GM12878 (cell line): ENCODE measurements at regions not wholly inside any gene's neighbourhood (a gene's known extent, or its start where the extent isn't known, plus 50 kb on each side); places are given as distances from the start of the nearest gene placed in this dataset.

Source experiments
- ATAC-seq: fragments of 200-7000 bp; cut with Tn5 transposase; 3 replicates; pipeline ENCODE4 v1.9.1; 2020; ENCODE audit warnings: mild to moderate bottlenecking, moderate library complexity
- BruUV-seq: library from RNA; stranded (reverse); fragments of 400-500 nt; replicated peaks from 2 replicates; lab custom pipeline; 2021; lab: Mats Ljungman, UMichigan
- CTCF ChIA-PET: fragments of 300-600 bp; sonication (Branson Sonifier 250); formaldehyde crosslinking; extraction: SDS; loops from one replicate; lab custom pipeline; 2021; ENCODE audit warnings: inconsistent platforms; lab: Yijun Ruan, JAX
- POLR2A ChIA-PET: fragments of 350-600 bp; formaldehyde crosslinking; extraction: SDS; loops from one replicate; lab custom pipeline; 2021; ENCODE audit warnings: inconsistent platforms; lab: Charles Lee
- RAD21 ChIA-PET: fragments of 300-600 bp; sonication (Branson Sonifier 250); formaldehyde crosslinking; loops from one replicate; lab custom pipeline; 2023; ENCODE audit warnings: antibody characterized with exemption; ENCODE audit not compliant: unreplicated experiment; lab: Charles Lee
- SMC1A ChIA-PET: fragments of 300-600 bp; sonication (Branson Sonifier 250); formaldehyde crosslinking; loops from one replicate; lab custom pipeline; 2023; ENCODE audit not compliant: unreplicated experiment, uncharacterized antibody; lab: Charles Lee
- DNase-seq: peaks from one replicate; pipeline ENCODE4 v3.0.0-alpha.2; 2011; ENCODE audit warnings: low read depth, low spot score
- FAIRE-seq: peaks from 3 replicates; lab custom pipeline; 2011; peaks lifted over from hg19 to GRCh38; lab: Jason Lieb, UNC
- H2AFZ ChIP-seq: 2 replicates; pipeline ENCODE4 v1.6.0; 2011; ENCODE audit warnings: low read depth, low read length, control low read depth; ENCODE audit not compliant: control insufficient read depth
- H3K27ac ChIP-seq: 2 replicates; pipeline ENCODE4 v1.5.1; 2011; ENCODE audit warnings: control low read depth; ENCODE audit not compliant: control insufficient read depth, insufficient read depth
- H3K27me3 ChIP-seq, 2 experiments: replicated peaks in 1 of 2; 2 replicates each; pipeline versions ENCODE4 v1.6.0 to v1.6.1; 2011; ENCODE audit warnings: low read length in 1 of 2; ENCODE audit not compliant: control insufficient read depth in 2 of 2, insufficient read depth in 2 of 2
- H3K36me3 ChIP-seq, 2 experiments: 2 replicates each; pipeline ENCODE4 v1.5.1; 2011; ENCODE audit warnings: low read length in 1 of 2; ENCODE audit not compliant: control insufficient read depth in 2 of 2, insufficient read depth in 2 of 2
- H3K4me1 ChIP-seq: 2 replicates; pipeline ENCODE4 v1.6.1; 2011; ENCODE audit warnings: mild to moderate bottlenecking, low read length, moderate library complexity, mixed read lengths; ENCODE audit not compliant: control insufficient read depth, insufficient read depth
- H3K4me2 ChIP-seq: 2 replicates; pipeline ENCODE4 v1.6.0; 2011; ENCODE audit warnings: control low read depth; ENCODE audit not compliant: control insufficient read depth, insufficient read depth
- H3K4me3 ChIP-seq: fragments of 200-600 bp; sonication (generic); 2 replicates; pipeline ENCODE4 v1.5.1; 2016
- H3K79me2 ChIP-seq: 2 replicates; pipeline ENCODE4 v1.6.0; 2011; ENCODE audit warnings: low read length; ENCODE audit not compliant: control insufficient read depth, insufficient read depth
- H3K9ac ChIP-seq: 2 replicates; pipeline ENCODE4 v1.8.0; 2011; ENCODE audit warnings: low read length, control low read depth, mixed read lengths; ENCODE audit not compliant: control insufficient read depth, insufficient read depth
- H3K9me3 ChIP-seq: replicated peaks from 3 replicates; pipeline ENCODE4 v1.5.1; 2011; ENCODE audit warnings: mild to moderate bottlenecking, low read length; ENCODE audit not compliant: control insufficient read depth, insufficient read depth
- H4K20me1 ChIP-seq: 2 replicates; pipeline ENCODE4 v1.6.0; 2011; ENCODE audit not compliant: control insufficient read depth, insufficient read depth
- DPF2 ChIP-seq: fragments of 450-650 bp; IDR thresholded peaks from 2 replicates; pipeline ENCODE4 v1.6.1; 2017; ENCODE audit warnings: mild to moderate bottlenecking
- EGR1 ChIP-seq, 2 experiments: IDR thresholded peaks; 1 replicate in 1 of 2; 2 replicates in 1 of 2; pipeline ENCODE4 v1.6.1; 2011 to 2012; ENCODE audit warnings: low read depth in 2 of 2, low read length in 2 of 2, borderline replicate concordance in 1 of 2, mild to moderate bottlenecking in 1 of 2, moderate library complexity in 1 of 2
- ETV6 ChIP-seq, 2 experiments: fragments of 450-650 bp in 1 of 2; IDR thresholded peaks in 1 of 2; conservative IDR thresholded peaks in 1 of 2; 2 replicates each; pipeline ENCODE4 v1.6.1; 2014; ENCODE audit warnings: antibody characterized with exemption in 1 of 2, borderline replicate concordance in 1 of 2, low read depth in 1 of 2, mild to moderate bottlenecking in 1 of 2, moderate library complexity in 1 of 2
- GABPA ChIP-seq: IDR thresholded peaks from 2 replicates; pipeline ENCODE4 v1.6.1; 2014; ENCODE audit warnings: antibody characterized with exemption, low read depth, mild to moderate bottlenecking, inconsistent platforms
- IKZF1 ChIP-seq: fragments of 450-650 bp; conservative IDR thresholded peaks from 2 replicates; pipeline ENCODE4 v1.6.1; 2017; ENCODE audit warnings: antibody characterized with exemption, mild to moderate bottlenecking
- MTA2 ChIP-seq: fragments of 450-650 bp; IDR thresholded peaks from 2 replicates; pipeline ENCODE4 v1.6.1; 2016; ENCODE audit warnings: low read depth, mild to moderate bottlenecking, moderate library complexity
- RAD21 ChIP-seq: IDR thresholded peaks from 2 replicates; pipeline ENCODE4 v1.6.1; 2011; ENCODE audit warnings: mild to moderate bottlenecking, low read depth, low read length, moderate library complexity; ENCODE audit not compliant: insufficient read depth
- RAD51 ChIP-seq: fragments of 450-650 bp; IDR thresholded peaks from 2 replicates; pipeline ENCODE4 v1.6.1; 2016; ENCODE audit warnings: moderate library complexity, mild to moderate bottlenecking, inconsistent platforms
- RELA ChIP-seq: fragments of 450-650 bp; IDR thresholded peaks from 2 replicates; pipeline ENCODE4 v1.8.0; 2014; ENCODE audit warnings: borderline replicate concordance; ENCODE audit not compliant: partially characterized antibody
- SMC3 ChIP-seq: IDR thresholded peaks from 2 replicates; pipeline ENCODE4 v1.6.1; 2011; ENCODE audit warnings: low read length, improper control_type of control experiment, borderline replicate concordance
- SREBF2 ChIP-seq: IDR thresholded peaks from 2 replicates; pipeline ENCODE4 v1.6.1; 2012; ENCODE audit warnings: mild to moderate bottlenecking, low read length
- SRF ChIP-seq, 2 experiments: IDR thresholded peaks; 2 replicates each; pipeline ENCODE4 v1.6.1; 2011; ENCODE audit warnings: low read depth in 2 of 2, low read length in 2 of 2, mild to moderate bottlenecking in 1 of 2, moderate library complexity in 1 of 2
- SUPT20H ChIP-seq: IDR thresholded peaks from 2 replicates; pipeline ENCODE4 v1.6.1; 2011; ENCODE audit warnings: low read depth, mild to moderate bottlenecking, low read length, moderate library complexity, borderline replicate concordance; ENCODE audit not compliant: control insufficient read depth
- TAF1 ChIP-seq: IDR thresholded peaks from 2 replicates; pipeline ENCODE4 v1.6.1; 2011; ENCODE audit warnings: mild to moderate bottlenecking, low read depth, low read length, borderline replicate concordance
- WGBS: methylation state at CpG from one replicate; pipeline ENCODE4 v1.1.6; 2016; ENCODE audit warnings: low lambda C conversion rate; ENCODE audit not compliant: insufficient replicate concordance, insufficient coverage; ENCODE audit errors: missing lambda C conversion rate; 5-methylcytosine and 5-hydroxymethylcytosine counted together
- in situ Hi-C: fragments of 300-500 bp; cut with MboI; formaldehyde crosslinking; loops from 9 replicates; pipeline ENCODE4 v1.14.3; 2018; ENCODE audit warnings: mixed read lengths
- intact Hi-C: fragments of 100-400 bp; cut with micrococcal nuclease; formaldehyde crosslinking; loops from one replicate; pipeline ENCODE4 v1.14.2; 2022; ENCODE audit not compliant: unreplicated experiment
- TF ChIP-seq, protein P1 (sequence below): fragments of 450-650 bp; IDR thresholded peaks from 2 replicates; pipeline ENCODE4 v1.6.1; 2016; ENCODE audit warnings: mild to moderate bottlenecking
- TF ChIP-seq, protein P2 (sequence below): IDR thresholded peaks from 2 replicates; pipeline ENCODE4 v1.6.1; 2011; ENCODE audit warnings: mild to moderate bottlenecking, low read depth, low read length, moderate library complexity; ENCODE audit not compliant: insufficient replicate concordance

DNA sequence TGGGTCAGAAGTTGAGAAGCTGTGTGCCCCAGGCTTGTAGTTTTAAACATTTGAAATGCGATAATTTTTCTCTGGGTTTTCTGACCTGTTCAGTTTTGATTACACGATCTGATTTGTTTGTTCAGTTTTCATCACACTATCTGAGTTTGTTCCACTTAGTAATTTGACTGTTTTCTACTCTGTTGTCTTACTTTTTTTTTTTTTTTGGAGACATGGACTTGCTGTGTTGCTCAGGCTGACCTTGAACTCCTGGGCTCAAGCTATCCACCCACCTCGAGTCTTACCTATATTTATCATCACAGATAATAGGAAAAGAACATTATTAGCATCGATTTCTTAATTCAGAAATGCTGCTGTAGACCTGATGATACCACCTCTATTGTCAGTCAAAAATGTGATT lies 379.1 kb downstream of the UTRN start:
- intact Hi-C loops: no loop called here
- SMC1A ChIA-PET: interaction anchor here (0.8 to 2.5 kb wide), 3 partner anchors 9 to 101 kb away, joined by 3 to 11 read pairs (median 4); no protein-coding TSS in a partner anchor

More for the DNA sequence above, 379.1 kb downstream of the UTRN start:
- H3K4me1 ChIP-seq: peaks cover 12% of the 10 kb centered on the region
- ChIA-PET POLR2A (no interaction called here), CTCF (interaction anchor here (0.8 to 1.3 kb wide), 4 partner anchors 8 to 16 kb away, joined by 3 read pairs; no protein-coding TSS in a partner anchor), RAD21 (no interaction called here)
- no peaks in the 10 kb centered on the region for H3K79me2 ChIP-seq
- H3K36me3 ChIP-seq: no peaks in the 10 kb centered on the region
- no peak overlapping the region for H2AFZ ChIP-seq
- TF ChIP-seq, protein P1, sequence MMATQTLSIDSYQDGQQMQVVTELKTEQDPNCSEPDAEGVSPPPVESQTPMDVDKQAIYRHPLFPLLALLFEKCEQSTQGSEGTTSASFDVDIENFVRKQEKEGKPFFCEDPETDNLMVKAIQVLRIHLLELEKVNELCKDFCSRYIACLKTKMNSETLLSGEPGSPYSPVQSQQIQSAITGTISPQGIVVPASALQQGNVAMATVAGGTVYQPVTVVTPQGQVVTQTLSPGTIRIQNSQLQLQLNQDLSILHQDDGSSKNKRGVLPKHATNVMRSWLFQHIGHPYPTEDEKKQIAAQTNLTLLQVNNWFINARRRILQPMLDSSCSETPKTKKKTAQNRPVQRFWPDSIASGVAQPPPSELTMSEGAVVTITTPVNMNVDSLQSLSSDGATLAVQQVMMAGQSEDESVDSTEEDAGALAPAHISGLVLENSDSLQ: no peak
- TF ChIP-seq SMC3: no peak
- no peak for TF ChIP-seq GABPA
- no peak for TF ChIP-seq TAF1
- no peak for TF ChIP-seq RAD21
- no peak for TF ChIP-seq RAD51
- no peak for TF ChIP-seq DPF2
- no peak for TF ChIP-seq SUPT20H
- no peak for TF ChIP-seq SREBF2
- TF ChIP-seq, protein P2, sequence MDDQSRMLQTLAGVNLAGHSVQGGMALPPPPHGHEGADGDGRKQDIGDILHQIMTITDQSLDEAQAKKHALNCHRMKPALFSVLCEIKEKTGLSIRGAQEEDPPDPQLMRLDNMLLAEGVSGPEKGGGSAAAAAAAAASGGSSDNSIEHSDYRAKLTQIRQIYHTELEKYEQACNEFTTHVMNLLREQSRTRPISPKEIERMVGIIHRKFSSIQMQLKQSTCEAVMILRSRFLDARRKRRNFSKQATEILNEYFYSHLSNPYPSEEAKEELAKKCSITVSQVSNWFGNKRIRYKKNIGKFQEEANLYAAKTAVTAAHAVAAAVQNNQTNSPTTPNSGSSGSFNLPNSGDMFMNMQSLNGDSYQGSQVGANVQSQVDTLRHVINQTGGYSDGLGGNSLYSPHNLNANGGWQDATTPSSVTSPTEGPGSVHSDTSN: no peak
- no peak for TF ChIP-seq RELA
- no peak for TF ChIP-seq SRF (IDR thresholded peaks at IDR 0.05; ENCODE audit: low read depth in 2 of 2, low read length in 2 of 2)
- TF ChIP-seq IKZF1: no peak
- TF ChIP-seq MTA2: no peak
- no peak for TF ChIP-seq ETV6 (conservative IDR thresholded peaks at IDR 0.05 in 1 of 2, IDR thresholded peaks at IDR 0.05 in 1 of 2; ENCODE audit: borderline replicate concordance in 1 of 2, low read depth in 1 of 2)
- TF ChIP-seq EGR1 (IDR thresholded peaks at IDR 0.05; ENCODE audit: borderline replicate concordance in 1 of 2, low read depth in 2 of 2, low read length in 2 of 2): no peak
- no peaks in the 10 kb centered on the region for H4K20me1 ChIP-seq
- 100% methylated on average over 4 of the region's 4 CpGs for WGBS
- H3K4me3 ChIP-seq: no peak overlapping the region
- H3K4me2 ChIP-seq: no peak overlapping the region
- no peak for FAIRE-seq
- no peak for DNase-seq
- no TSS peak for BruUV-seq
- no peaks in the 10 kb centered on the region for H3K27me3 ChIP-seq
- H3K27ac ChIP-seq: no peak overlapping the region
- no peak for ATAC-seq
- no peaks in the 10 kb centered on the region for H3K9me3 ChIP-seq
- in situ Hi-C loops: no loop called here
- no peak overlapping the region for H3K9ac ChIP-seq
